ENCODE measurements at regions not wholly inside any gene's neighbourhood (a gene's known extent, or its start where the extent isn't known, plus 50 kb on each side); places are given as distances from the start of the nearest gene placed in this dataset.

- no peak for TF ChIP-seq EZH2 (optimal IDR thresholded peaks at IDR 0.05; ENCODE audit: low read depth, low read length)
- no peak for TF ChIP-seq CTCF (IDR thresholded peaks at IDR 0.05; ENCODE audit: low read length)
- TF ChIP-seq EZH2phosphoT487 (IDR thresholded peaks at IDR 0.05; ENCODE audit: low read length): no peak
These were observed 648.5 kb downstream of the CPS1 start for GRCh38 chr2:211204902-211205301.
